NCI-H1105 (cell line): ENCODE measurements at regions not wholly inside any gene's neighbourhood (a gene's known extent, or its start where the extent isn't known, plus 50 kb on each side); places are given as distances from the start of the nearest gene placed in this dataset.
A peak's percentile ranks its signal among the peaks of the same experiment; 100 is the strongest.

Experiments
- DNase-seq: peaks from one replicate; lab custom pipeline; 2025; lab: John Stamatoyannopoulos, UW

DNA sequence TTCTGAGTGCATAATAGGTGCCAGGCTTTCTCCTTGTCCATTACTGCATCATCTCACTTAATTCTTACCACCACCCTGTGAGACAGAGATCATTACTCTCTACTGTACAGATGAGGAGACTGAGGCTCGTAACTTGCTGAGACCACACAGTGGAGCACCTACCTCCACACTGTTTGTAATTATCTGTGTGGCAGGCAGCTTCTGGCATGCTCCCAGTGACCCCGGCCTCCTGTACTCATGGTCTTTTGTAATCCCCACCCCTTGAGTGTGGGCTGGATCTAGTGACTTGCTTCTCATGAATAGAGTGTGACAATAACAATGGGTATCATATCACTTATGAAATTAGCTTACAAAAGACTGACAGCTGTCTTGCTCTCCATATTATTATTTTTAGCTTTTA is 407.3 kb downstream of the MATN1 start:
- DNase-seq, result no peak

DNA sequence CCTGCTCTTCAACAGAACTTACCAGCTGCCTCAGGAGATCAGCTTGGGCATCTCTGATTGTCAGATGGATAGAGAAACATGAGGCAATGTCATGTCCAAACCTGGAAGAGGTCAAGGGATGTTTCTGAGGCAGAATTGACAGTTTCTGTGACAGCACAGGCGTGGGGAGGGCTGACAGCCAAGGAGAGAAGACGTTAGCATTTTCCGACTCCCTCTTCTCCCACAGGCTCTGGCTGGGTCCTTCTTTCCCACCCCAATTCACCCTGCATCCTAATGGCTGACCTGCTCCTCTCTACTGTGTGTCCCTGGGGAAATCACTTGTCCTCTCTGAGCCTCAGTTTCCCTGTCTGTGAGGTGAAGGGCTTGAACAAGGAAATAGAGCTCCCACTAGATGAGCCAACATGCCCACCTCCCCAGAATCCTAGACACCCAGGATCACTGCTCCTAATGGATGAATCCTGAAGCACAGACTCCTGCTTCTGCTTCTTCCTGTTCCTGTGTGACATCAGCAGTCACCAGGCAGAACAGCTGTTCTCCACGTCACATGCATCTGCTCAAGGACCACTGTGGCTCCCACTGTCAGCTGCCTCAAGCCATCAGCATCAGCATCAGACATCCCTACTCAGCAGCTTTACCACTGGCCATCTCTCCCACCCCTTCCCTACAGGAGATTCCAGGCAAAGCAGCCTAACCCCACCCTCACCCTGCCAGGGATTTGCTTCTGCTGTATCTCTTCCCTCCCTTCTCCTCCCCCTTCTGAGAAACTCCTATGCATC is 408.0 kb downstream of the MATN1 start:
- DNase-seq, result no peak

DNA sequence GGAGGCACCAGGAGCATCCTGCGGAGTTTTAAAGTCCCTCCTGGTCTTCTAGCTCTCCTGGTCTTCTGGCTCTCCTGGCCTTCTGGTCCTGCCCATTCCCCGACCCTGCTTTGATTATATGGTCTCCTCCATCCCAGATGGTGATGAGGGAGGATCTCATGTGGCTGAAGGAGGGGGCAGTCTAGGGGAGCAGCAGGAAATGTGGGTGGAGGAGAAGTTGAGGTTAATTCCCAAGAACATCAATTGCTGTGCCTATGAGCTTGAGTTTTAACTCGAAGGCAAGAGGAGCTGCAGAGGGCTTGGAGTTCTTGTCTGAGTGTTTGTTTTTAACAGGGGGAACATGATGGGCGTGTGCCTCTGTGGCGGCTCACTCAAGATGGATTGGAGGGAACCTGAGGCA is 408.8 kb downstream of the MATN1 start:
- no peak for DNase-seq

DNA sequence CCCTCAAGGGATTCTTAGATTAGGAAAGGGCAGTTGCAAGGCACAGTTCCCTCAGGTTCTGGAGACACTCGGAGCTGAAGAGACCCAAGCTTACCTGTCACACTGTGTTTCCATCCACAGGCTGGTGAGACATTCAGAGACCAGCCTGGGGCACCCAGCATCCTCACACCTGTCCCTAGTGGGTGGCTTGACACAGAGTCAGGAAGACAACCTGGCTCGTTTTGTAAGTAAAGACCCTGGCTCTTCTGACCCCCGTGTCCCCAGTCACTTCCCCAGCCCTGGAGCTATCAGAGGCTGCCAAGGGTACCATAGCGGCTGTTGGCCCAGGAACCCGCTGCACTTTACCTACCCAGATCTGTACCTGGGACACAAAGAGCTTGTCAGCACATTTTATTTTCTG is 409.8 kb downstream of the MATN1 start:
- no peak for DNase-seq

DNA sequence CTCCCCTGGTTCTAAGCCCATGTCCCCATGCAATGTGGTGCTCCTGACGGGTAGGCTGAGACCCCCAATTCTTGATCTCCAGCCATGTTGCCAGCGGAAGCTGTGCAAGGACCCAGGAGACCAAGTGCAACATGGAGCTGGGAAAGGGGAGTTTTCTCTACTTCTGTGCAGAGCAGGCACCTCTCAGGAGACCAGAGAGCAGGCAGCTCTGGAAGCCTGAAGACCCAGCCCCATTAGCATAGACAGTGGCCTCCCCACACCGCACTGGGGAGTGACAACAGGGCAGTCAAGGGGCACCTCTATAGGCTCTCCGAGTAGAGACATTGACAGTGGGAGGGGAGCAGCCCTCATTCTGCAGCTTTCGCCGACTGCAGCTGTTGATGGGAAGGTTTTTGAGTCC is 410.2 kb downstream of the MATN1 start:
- no peak for DNase-seq

DNA sequence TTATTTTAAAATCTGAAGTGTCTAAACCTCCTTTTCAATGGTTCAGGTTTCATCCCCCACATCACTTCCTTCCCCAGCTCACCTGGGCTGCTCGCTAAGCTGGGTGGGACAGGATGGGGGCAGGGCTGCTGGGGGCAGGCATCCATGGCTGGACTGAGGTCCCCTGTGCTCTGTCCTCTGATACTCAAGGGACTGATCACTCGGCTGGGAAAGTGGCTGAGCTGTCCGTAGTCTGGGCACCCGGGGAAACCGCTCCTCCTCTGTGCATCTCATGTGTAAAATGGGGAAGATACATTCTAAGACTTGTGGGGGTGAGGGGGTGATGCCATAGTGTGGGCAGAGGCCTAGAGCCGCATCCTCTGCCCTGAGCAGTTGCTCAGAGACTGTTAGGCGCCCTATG is 411.2 kb downstream of the MATN1 start:
- DNase-seq, result no peak

DNA sequence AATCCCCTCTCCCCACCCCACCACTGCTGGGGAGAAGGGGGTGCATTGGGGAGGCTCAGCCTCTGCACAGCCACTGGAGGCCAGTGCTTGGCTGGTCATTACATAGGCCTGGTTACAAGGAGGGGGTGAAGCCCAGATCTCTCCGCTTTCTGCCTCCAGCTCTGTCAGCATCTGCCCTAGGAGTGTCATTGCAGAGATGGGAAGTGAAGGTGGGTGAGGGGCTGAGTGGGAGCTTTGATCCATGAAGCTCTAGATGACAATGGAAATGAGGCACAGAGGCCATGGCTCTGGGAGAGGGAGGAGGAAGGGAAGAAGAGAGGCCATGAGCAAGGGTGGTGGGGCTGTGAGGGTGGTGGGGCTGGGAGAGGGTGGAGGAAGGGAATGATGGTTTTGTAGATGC is 411.6 kb downstream of the MATN1 start:
- DNase-seq, result no peak

DNA sequence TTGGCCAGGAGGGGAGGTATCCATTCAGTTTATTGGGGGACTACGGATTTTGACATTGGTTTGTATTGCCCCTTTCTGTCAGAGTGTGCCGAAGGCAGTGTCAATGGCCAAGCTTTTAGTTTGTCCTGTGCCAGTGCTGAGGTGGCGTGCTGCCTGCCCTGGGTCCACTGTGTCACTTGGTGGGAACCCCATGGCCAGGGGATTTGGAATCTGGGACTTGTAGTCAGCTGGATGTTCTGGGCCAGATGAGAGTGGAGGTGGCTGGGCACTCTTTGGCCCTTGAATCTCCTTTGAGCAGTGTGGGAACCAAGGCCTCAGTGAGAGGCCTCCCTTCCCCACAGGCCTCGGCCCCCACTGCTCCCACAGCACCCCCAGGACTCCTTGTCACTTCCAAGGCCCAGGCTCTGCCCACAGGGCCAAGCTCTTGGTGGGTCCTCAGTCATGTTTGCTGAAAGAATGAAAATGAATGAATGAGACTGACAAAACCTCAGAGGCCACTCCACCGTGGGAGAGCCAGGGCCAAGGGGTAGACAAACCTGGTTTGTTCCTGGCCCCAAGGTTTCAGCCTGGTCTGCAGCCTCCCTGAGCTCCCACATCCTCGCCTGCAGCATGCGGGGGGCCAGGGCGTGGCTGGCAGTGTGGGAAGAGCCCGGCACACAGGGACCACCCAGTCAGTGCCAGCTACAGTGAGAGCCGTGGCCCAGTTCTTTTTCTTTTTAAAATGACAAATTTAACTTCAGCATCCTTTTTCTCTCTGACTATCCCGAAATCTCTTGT is 412.2 kb downstream of the MATN1 start:
- no peak for DNase-seq

DNA sequence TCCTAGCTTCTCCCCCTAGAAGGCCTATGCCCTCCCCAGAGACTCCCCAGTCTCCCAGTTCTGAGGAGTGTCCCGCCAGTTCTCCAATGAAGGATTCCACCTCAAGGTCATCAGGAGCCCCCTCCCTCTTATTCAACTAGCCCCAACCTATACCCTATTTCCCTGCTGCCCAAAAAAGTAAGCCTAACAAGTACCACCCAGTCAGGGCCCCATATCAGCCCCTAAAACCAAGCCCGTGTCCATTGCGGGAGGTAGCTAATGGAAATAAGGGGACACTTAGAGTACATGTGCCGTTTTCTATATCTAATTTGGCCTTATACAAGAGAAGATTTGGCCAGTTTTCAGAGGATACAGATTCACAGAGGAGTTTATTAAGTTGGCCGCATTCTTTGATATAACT is 416.2 kb downstream of the MATN1 start:
- no peak for DNase-seq

DNA sequence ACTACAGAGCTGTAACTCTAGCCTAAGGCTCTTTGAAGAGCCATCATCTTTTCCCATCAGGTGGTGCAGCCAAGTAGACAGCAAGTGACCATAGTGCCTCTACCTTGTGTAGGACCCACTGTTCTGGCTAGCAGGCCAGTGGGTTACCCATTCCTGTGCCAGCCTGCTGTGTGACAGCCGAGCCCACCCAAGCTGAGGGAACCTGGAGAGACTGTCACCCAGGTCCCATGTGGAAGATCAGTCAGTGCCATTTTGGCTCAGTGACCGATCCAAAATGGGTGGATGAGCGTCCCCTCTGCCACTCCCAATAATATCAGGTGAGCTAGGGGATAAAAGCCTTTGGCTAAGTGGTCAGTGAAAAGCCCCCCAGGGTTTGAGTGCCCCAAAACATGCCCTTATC is 417.9 kb downstream of the MATN1 start:
- DNase-seq, result no peak

DNA sequence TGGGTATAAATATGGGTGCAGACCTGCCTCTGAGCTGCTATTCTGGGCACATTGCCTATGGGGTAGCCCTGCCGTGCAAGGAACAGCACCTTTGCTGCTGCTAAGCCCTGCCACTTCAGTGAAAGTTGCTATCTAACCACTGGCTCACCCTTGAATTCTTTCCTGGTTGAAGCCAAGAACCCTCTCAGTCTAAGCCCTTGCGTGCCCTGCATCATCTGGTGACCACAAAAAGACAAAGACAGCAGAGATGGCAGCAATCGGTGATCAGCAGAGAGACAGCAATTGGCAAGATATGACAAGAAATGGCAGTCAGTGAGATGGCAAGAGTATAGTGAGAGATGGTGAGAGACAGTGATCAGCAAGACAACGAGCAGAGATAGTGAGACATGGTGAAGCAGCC is 418.3 kb downstream of the MATN1 start:
- no peak for DNase-seq

DNA sequence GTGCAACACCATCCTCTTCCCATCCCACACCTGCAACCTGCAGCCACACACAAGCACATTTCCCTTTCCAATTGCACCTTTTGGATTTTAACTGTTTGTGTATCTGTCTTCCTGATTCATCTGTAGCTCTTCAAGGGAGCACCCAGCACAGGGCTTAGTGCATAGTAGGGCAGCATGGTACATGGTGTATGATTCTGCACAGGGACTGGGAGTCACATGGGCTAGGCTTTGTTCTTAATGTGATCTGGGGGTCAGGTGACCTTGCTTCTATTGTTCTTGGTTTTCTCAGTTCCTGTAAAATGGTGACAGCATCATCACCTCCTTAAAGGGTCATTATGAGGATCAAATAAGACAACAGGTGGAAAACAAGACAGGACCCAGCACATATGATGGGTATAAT is 419.3 kb downstream of the MATN1 start:
- no peak for DNase-seq

DNA sequence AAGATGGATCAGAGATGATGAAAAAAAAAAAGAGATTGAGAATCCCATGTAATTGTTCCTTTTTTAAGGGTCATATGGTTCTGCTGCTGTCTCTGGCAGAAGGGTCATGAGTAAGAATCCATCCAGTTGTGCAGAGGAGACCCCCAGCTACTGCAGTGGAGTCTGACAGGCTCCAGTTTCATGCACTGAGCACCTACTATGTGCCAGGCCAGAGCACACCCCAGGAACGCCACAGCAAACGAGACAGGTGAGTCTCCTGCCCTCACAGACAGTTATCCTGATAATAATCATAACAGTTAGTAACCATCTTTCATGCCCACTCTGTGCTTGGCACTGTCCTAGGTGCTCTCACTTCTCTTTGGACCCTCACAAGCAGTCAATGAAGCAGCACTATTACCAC is 420.0 kb downstream of the MATN1 start:
- no peak for DNase-seq

DNA sequence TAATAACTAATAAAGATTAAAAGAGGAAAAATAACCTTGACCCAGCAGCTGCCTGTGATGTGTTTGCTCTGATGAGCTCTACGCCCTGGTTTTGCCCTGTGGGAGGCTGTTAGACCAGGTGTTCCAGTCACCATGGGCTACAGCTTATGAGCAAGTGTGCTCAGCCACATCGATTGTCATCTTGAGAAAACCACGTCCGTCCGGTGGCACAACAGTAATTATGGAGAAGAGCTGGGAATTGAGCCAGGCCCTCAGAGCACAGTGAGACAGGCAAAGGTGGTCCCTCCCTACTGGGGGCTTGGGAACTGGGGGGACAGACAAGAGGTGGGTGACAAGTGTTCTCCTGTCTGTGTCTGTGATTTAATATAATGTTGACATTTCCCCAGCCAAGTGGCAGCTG is 420.5 kb downstream of the MATN1 start:
- peak; percentile 93 for DNase-seq

DNA sequence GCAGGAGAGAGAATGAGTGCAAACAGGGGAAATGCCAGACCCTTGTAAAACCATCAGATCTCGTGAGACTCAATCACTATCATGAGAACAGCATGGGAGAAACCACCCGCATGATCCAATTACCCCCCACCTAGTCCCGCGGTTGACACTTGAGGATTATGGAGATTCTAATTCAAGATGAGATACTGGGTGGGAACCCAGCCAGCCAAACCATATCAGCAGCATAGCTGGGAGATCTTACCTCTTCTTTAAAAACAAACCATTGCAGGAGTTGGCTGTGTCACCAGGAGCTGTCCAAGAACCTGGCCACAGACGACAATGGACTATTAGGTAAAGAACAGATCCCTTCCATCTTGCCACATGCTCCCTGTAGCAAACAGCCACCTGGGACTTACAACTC is 422.7 kb downstream of the MATN1 start:
- no peak for DNase-seq

DNA sequence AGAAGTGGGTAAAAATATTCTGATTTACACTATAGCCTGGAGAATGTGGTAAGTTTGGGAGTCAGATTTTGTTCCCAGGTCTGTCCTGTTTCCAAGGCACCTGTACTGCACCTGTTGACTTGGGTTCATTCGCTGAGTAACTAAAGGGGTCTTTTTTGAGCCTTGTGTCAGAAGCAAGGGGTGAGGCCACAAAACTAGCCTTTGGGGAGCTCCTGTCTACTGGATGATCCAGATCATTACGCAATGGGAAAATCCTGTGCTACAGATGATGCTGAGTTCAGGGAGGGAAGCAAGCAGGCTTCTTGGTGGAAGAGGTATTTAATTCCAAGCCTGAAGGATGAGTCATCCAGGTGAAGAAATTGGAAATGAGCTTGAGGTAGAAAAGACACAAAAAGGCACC is 424.0 kb downstream of the MATN1 start:
- DNase-seq, result no peak

DNA sequence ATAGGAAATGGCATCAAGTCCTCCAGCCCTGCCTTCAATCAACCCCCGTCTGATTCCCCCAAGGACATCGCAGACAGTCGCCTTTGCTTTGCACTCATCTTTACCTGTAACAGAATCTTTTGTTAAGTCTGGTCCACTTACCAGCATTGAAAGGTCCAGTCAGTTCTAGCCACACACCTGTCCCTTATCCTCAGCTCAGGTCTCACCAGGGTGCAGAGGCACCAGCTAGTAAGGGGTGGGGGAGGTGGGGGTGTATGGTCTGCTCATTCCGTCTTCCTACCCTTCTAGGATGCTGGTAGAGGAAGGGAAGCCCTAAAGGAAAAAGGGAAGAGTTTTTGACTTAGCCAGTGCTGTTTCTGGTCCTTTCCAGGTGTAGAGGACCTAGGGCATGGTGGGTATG is 427.7 kb downstream of the MATN1 start:
- DNase-seq, result no peak

DNA sequence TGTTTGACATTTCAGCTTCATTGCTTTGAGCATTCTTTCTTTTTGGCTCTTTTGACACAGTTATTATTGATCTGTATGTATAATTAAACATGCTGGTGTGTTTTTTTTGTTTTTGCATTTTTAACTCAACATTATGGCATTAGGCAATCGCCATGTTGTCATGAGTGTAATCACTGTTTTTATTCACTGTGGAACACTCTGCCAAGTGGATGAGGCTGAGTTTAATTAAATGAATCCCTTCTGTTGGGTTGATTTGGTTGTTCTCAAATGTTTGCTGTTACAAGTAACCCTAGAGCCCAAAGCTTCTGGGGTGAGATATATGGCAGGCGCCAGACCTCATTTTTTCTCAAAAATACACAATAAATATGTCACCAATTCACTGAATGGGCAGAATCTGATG is 428.1 kb downstream of the MATN1 start:
- no peak for DNase-seq

DNA sequence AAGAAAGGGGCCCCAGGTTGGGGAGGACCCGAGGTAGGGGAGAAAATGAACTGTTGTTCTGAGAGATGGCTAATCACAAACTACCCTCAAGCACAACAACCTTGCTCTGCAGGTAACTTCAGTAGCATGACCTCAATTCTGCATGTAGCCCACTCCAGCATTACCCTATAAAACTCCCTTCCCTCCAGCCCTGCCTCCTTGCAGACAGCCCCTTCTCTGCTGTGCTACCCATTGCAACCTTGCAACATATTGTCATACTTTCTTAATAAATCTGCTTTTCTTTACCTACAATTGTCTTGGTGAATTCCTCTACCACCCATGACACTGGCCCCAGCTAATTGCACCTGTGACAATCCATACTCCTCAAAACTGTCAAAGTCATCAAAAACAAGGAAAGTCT is 428.9 kb downstream of the MATN1 start:
- DNase-seq, result no peak

DNA sequence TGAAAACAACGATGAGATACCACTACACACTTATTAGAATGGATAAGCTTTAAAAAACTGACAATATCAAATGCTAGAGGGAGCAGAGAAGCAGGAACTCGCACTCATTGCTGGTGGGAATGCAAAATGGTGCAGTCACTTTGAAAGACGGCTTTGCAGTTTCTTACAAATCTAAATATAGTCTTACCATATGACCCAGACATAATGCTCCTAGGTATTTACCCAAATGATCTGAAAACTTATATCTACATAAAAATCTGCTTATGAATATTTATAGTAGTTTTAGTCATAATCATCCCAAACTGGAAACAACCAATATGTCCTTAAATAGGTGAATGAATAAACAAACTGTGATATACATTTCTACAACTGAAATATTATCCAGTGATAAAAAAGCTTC is 430.9 kb downstream of the MATN1 start:
- no peak for DNase-seq

DNA sequence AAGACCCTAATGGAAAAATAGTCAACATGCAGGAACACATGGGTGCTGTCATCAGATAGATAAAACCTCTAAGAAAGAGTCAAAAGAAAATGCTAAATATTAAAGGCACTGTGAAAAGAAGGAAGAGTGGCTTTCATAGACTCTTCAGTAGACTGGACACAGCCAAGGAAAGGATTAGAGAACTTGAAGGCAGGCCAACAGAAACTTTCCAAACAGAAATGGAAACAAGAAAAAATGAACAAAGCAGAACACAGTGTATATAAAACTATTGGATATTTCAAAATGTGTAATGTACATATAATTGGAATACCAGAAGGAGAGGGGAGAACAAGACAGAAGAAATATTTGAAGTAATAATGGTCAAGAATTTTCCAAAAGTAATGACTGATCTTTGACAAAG is 431.9 kb downstream of the MATN1 start:
- DNase-seq, result no peak

DNA sequence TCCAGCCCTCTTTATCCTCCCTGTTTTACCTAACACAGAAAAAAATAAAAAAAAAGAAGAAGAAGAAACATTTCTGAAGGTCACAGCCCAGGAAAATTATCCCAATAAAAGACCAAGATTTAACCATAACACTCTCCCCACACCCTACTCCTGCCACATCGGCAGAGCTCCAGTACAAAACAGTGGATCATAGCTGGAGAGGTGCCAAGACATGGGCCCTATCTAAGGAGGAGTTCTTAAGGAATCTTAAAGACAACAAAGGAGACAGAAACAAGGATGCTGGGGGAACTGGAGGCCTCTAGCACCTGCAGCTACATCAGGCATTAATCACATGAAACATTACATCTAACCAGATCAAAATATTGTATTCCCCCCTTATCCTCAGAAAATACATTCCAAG is 432.8 kb downstream of the MATN1 start:
- DNase-seq, result no peak

DNA sequence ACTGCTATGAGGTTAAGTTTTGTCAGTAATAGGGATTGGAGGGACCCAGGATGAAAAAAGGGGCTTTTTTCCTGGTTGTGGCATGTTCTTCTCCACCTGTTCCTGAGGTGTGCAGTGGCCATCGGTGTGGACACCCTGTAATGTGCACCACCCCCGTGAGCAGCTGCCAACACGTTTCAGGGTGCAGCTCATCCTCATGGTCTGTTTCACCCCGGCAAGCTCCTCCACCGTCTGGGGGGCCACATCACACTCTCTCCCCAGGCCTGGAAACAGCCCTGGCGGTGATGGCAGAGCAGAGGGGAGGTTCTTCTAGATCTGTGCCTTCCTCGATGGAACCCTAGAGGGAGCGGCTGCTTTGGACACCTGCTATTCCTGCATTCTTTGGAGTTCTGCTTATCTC is 435.4 kb downstream of the MATN1 start:
- no peak for DNase-seq
